IPS DF 6.9 (cell line): ENCODE measurements at regions not wholly inside any gene's neighbourhood (a gene's known extent, or its start where the extent isn't known, plus 50 kb on each side); places are given as distances from the start of the nearest gene placed in this dataset.

Source experiments
- DNase-seq: peaks from one replicate; pipeline ENCODE4 v3.0.0-alpha.2; 2013; ENCODE audit warnings: low read depth, low spot score
- H3K27ac ChIP-seq: one replicate; pipeline ENCODE4 v1.5.1; 2013; ENCODE audit warnings: low read length, control low read depth
- H3K27me3 ChIP-seq: 2 replicates; pipeline ENCODE4 v1.6.1; 2013; ENCODE audit warnings: mild to moderate bottlenecking, low read length; ENCODE audit not compliant: control insufficient read depth, insufficient read depth
- H3K36me3 ChIP-seq: 2 replicates; pipeline ENCODE4 v1.6.1; 2013; ENCODE audit warnings: low read length; ENCODE audit not compliant: control insufficient read depth, insufficient read depth
- H3K4me1 ChIP-seq: 2 replicates; pipeline ENCODE4 v1.6.1; 2013; ENCODE audit warnings: low read length; ENCODE audit not compliant: control insufficient read depth, insufficient read depth
- H3K4me3 ChIP-seq: 2 replicates; pipeline ENCODE4 v1.5.1; 2013; ENCODE audit warnings: mild to moderate bottlenecking, low read length
- H3K9me3 ChIP-seq: 2 replicates; pipeline ENCODE4 v1.6.1; 2013; ENCODE audit warnings: low read length, inconsistent platforms; ENCODE audit not compliant: control insufficient read depth, insufficient read depth
- WGBS: extraction: QIAGEN DNeasy Blood & Tissue Kit; methylation state at CpG from one replicate; pipeline ENCODE4 v1.1.7; 2013; ENCODE audit warnings: mixed read lengths, missing lambda C conversion rate; ENCODE audit not compliant: insufficient read length, insufficient coverage; 5-methylcytosine and 5-hydroxymethylcytosine counted together

GRCh38 chr15:95208988-95209387 lies 977.6 kb downstream of the MCTP2 start:
- no peak for DNase-seq
- Histone ChIP-seq H3K36me3 (no peaks in the 10 kb centered on the region), H3K9me3 (no peaks in the 10 kb centered on the region; the same call in 1 of the 2 replicates), H3K27ac (no peak overlapping the region), H3K27me3 (no peaks in the 10 kb centered on the region), H3K4me3 (no peak overlapping the region), H3K4me1 (no peaks in the 10 kb centered on the region)

GRCh38 chr15:95210436-95210981 lies 979.1 kb downstream of the MCTP2 start:
- no CpG with 5 or more reads among the region's 1 CpG for WGBS
- Histone ChIP-seq H3K4me1 (no peaks in the 10 kb centered on the region), H3K9me3 (no peaks in the 10 kb centered on the region), H3K27me3 (no peaks in the 10 kb centered on the region), H3K36me3 (no peaks in the 10 kb centered on the region), H3K27ac (no peak overlapping the region), H3K4me3 (no peak overlapping the region)
- DNase-seq, result no peak

- Histone ChIP-seq H3K4me1 (no peaks in the 10 kb centered on the region), H3K36me3 (no peaks in the 10 kb centered on the region), H3K9me3 (no peaks in the 10 kb centered on the region), H3K4me3 (no peak overlapping the region), H3K27ac (no peak overlapping the region), H3K27me3 (no peaks in the 10 kb centered on the region)
- no peak for DNase-seq
These were observed 983.7 kb downstream of the MCTP2 start for GRCh38 chr15:95215017-95215416.

DNA sequence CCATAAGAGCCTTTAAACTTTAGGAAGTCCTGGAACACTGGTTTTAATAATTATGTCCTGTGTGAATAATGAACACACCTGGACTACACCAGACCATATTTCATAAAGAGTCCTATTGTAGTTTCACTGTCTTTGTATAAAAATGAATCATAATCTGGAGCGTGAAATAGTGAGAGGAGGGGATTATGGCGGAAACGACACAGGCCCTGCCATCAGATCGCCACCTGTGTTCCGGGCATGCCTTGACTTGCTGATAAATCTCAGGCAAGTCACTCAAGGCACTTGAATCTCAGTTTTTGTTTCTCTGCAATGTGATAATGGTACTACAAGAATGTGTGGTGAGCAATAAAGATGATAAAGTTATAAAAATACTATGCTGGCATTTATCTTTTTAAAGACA lies 995.5 kb downstream of the MCTP2 start:
- DNase-seq, result no peak
- no peak overlapping the region for H3K4me3 ChIP-seq
- H3K27ac ChIP-seq, result no peak overlapping the region
- H3K9me3 ChIP-seq, result no peaks in the 10 kb centered on the region
- H3K4me1 ChIP-seq, result no peaks in the 10 kb centered on the region
- H3K27me3 ChIP-seq, result no peaks in the 10 kb centered on the region
- no peaks in the 10 kb centered on the region for H3K36me3 ChIP-seq
- no CpG with 5 or more reads among the region's 5 CpGs for WGBS

DNA sequence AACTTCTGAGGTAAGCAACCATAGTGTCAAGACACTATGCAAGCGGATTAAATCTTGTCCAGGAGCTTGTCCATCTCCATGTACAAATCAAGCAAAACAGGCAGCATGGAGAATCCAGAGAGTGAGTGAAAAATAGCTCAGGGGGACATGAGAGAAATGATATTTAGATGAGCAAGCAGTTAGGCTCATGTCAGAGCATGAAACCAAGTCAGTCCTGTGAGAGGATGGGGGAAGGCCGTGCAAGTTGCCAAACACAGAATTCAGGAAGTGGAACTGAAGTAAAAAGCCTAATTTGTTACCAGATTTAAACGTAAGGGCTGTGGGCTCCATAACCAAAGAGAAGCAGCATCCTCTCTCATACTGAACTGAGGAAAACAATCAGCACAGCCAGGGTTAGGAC lies 995.9 kb downstream of the MCTP2 start:
- Histone ChIP-seq H3K4me3 (no peak overlapping the region), H3K4me1 (no peaks in the 10 kb centered on the region), H3K27ac (no peak overlapping the region), H3K9me3 (no peaks in the 10 kb centered on the region), H3K36me3 (no peaks in the 10 kb centered on the region), H3K27me3 (no peaks in the 10 kb centered on the region)
- no CpG with 5 or more reads among the region's 3 CpGs for WGBS
- no peak for DNase-seq

GRCh38 chr15:95228856-95229555 lies 997.6 kb downstream of the MCTP2 start:
- Histone ChIP-seq H3K4me3 (no peak overlapping the region), H3K9me3 (no peaks in the 10 kb centered on the region), H3K36me3 (no peaks in the 10 kb centered on the region), H3K27ac (no peak overlapping the region), H3K27me3 (no peaks in the 10 kb centered on the region), H3K4me1 (no peaks in the 10 kb centered on the region)
- WGBS, result no CpG with 5 or more reads among the region's 3 CpGs
- no peak for DNase-seq

DNA sequence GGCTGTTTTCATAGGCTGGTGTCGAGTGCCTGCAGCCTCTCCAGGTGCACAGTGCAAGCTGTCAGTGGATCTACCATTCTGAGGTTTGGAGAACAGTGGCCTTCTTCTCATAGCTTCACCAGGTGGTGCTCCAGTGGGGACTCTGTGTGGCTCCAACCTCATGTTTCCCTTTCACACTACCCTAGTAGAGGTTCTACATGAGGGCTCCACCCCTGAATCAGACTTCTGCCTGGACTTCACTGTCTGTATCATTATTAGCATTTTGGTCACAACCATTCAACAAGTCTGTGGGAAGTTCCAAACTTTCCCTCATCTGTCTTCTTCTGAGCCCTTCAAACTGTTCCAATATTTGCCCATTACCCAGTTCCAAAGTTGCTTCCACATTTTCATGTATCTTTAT lies 1003.7 kb downstream of the MCTP2 start:
- no CpG with 5 or more reads among the region's 1 CpG for WGBS
- DNase-seq, result no peak
- Histone ChIP-seq H3K4me1 (no peaks in the 10 kb centered on the region), H3K4me3 (no peak overlapping the region), H3K27me3 (no peaks in the 10 kb centered on the region), H3K36me3 (no peaks in the 10 kb centered on the region), H3K27ac (no peak overlapping the region), H3K9me3 (peaks cover 3% of the 10 kb centered on the region)

DNA sequence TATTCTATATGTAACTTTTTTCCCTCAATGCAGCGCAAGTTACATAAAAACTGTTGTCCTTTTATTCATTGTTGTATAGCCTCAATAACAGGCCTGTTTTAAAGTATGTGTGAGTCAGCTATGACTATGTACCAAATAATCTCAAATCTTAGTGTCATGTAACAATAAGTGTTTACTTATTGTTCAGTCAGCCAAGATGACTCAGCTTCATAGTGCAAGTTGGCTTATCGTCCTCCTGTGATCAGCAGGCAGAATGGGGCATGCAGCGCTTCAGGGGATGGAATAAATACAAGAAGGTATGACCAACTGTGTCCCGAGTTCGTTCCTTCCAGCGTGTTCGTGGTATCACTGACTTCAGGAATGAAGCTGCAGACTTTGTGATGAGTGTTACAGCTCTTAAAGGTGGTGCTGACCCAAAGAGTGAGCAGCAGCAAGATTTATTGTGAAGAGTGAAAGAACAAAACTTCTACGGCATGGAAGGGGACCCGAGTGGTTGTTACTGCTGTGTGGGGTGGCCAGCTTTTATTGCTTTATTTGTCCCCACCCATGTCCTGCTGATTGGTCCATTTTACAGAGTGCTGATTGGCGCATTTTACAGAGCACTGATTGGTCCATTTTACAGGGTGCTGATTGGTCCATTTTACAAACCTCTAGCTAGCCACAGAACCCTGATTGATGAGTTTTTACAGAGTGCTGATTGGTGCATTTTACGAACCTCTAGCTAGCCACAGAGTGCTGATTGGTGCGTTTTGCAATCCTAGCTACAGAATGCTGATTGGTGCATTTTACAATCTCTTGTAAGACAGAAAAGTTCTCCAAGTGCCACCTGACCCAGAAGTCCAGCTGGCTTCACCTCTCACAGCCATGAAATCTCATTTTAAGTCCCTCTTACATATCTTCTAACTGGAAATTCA lies 1016.0 kb downstream of the MCTP2 start:
- H3K27me3 ChIP-seq, result no peaks in the 10 kb centered on the region
- no peaks in the 10 kb centered on the region for H3K9me3 ChIP-seq
- no peak overlapping the region for H3K4me3 ChIP-seq
- no peak overlapping the region for H3K27ac ChIP-seq
- no peak for DNase-seq
- WGBS, result no CpG with 5 or more reads among the region's 12 CpGs
- H3K36me3 ChIP-seq, result no peaks in the 10 kb centered on the region
- H3K4me1 ChIP-seq, result no peaks in the 10 kb centered on the region

GRCh38 chr15:95249524-95249923 lies 1018.2 kb downstream of the MCTP2 start:
- no peak overlapping the region for H3K4me3 ChIP-seq
- H3K9me3 ChIP-seq, result no peaks in the 10 kb centered on the region
- no peak for DNase-seq
- WGBS, result 100% methylated on average over 2 of the region's 4 CpGs
- no peak overlapping the region for H3K27ac ChIP-seq
- H3K4me1 ChIP-seq, result no peaks in the 10 kb centered on the region
- H3K27me3 ChIP-seq, result no peaks in the 10 kb centered on the region
- H3K36me3 ChIP-seq, result no peaks in the 10 kb centered on the region

DNA sequence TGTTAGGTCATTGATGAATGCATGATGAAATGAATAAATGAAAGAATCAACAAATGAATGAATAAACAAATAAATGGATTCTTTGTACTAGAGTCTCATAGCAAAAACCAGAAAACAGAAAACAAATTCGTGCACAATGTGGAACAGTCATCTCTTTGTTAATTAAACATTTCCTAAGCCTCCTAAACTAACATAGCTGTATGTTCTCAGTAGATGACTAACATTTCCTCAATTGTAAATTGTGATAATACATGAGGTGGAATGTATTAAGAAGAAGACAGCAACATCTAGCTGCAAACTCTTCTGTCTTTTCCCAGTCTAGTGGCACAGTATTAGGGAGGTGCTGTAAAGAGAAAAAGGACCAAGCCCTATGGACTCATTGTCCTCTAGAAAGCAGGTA lies 1021.0 kb downstream of the MCTP2 start:
- Histone ChIP-seq H3K27me3 (no peaks in the 10 kb centered on the region), H3K27ac (no peak overlapping the region), H3K9me3 (no peaks in the 10 kb centered on the region), H3K4me3 (no peak overlapping the region), H3K4me1 (no peaks in the 10 kb centered on the region), H3K36me3 (no peaks in the 10 kb centered on the region)
- no peak for DNase-seq
- no CpG with 5 or more reads among the region's 1 CpG for WGBS
